ENCODE measurements at regions not wholly inside any gene's neighbourhood (a gene's known extent, or its start where the extent isn't known, plus 50 kb on each side); places are given as distances from the start of the nearest gene placed in this dataset.

DNA sequence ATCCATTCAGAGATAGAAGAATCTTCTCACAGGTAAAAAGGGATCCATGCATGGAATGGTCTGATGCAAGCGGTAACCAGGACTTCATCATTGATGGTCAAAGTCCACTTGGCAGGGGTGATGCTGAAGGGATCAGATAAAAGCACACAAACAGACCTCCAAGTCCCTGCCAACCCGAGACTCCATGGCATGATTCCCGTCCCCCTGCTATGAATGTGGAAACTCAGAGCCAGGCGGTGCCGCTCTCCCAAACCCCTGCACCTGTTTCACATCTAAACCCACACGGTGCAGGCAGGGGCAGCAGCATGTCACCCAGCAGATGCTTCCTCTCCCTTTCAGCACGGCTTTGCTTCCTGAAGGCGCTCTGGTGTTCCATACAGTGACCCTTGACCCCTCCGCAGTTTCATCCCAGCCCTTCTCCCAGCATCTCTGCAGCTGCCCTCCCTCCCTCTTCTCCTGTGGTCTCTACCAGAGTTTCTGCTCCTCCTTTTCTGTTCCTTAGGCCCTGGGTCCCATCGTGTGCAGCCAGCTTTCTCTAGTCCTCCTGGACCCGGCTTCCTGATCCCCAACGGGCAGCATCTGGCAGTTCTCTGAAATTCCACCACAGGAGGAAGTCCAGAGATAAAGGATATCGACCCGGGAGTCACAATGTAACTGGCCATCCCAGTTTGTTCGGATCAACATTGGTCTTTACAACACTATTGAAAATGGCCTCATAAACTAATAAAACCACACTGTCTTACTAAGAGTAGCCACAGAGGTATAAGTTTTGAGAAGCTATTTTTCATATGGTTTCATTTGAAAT lies 235.0 kb downstream of the TTLL2 start (continued):
- TF ChIP-seq FOXP4 (CRISPR knock-in tag; IDR thresholded peaks at IDR 0.05) (peak; percentile 67; the same call in 1 of the 2 replicates), TBL1XR1 (IDR thresholded peaks at IDR 0.05; ENCODE audit: borderline replicate concordance, low read length, partially characterized antibody) (peak; percentile 10), PHF20 (CRISPR knock-in tag; IDR thresholded peaks at IDR 0.05) (no peak), NFKB2 (CRISPR knock-in tag; IDR thresholded peaks at IDR 0.05; ENCODE audit: borderline replicate concordance) (0 out of 2 replicates have a peak, but pooled peaks have one; percentile 34), CERS6 (CRISPR knock-in tag; IDR thresholded peaks at IDR 0.05) (no peak), EEA1 (CRISPR knock-in tag; IDR thresholded peaks at IDR 0.05; ENCODE audit: borderline replicate concordance) (no peak), SIX1 (CRISPR knock-in tag; IDR thresholded peaks at IDR 0.05; ENCODE audit: borderline replicate concordance) (peak; percentile 35; the same call in 1 of the 2 replicates), XRCC5 (optimal IDR thresholded peaks at IDR 0.05; ENCODE audit: low read length) (peak; percentile 73), PBX3 (CRISPR knock-in tag; IDR thresholded peaks at IDR 0.05; ENCODE audit: borderline replicate concordance) (no peak), ZNF274 (CRISPR knock-in tag; IDR thresholded peaks at IDR 0.05) (no peak), SALL2 (CRISPR knock-in tag; IDR thresholded peaks at IDR 0.05) (peak; percentile 75), EP300 (IDR thresholded peaks at IDR 0.05; ENCODE audit: low read depth in 2 of 2, low read length in 2 of 2) (peak; percentile 62 to 85; a peak in 3 of 4 replicates), EP300 (CRISPR knock-in tag; IDR thresholded peaks at IDR 0.05; ENCODE audit: borderline replicate concordance) (peak; percentile 79), SOX13 (IDR thresholded peaks at IDR 0.05) (0 out of 2 replicates have a peak, but pooled peaks have one; percentile 54), SOX13 (CRISPR knock-in tag; conservative IDR thresholded peaks at IDR 0.05 in 1 of 2, IDR thresholded peaks at IDR 0.05 in 1 of 2) (peak in 1 of 2 experiments; percentile 62; a peak in 2 of 4 replicates), YY1 (IDR thresholded peaks at IDR 0.05; ENCODE audit: insufficient read depth, insufficient replicate concordance, low read depth, low read length) (no peak), WIZ (CRISPR knock-in tag; IDR thresholded peaks at IDR 0.05) (0 out of 2 replicates have a peak, but pooled peaks have one; percentile 27), MTA1 (CRISPR knock-in tag; IDR thresholded peaks at IDR 0.05; ENCODE audit: borderline replicate concordance) (peak; percentile 94), PHF21A (CRISPR knock-in tag; IDR thresholded peaks at IDR 0.05) (peak; percentile 46; the same call in 1 of the 2 replicates), CEBPG (CRISPR knock-in tag; IDR thresholded peaks at IDR 0.05) (peak; percentile 100), BORCS8-MEF2B (CRISPR knock-in tag; IDR thresholded peaks at IDR 0.05) (no peak), RFX1 (IDR thresholded peaks at IDR 0.05) (no peak)
- TF ChIP-seq, protein P1, sequence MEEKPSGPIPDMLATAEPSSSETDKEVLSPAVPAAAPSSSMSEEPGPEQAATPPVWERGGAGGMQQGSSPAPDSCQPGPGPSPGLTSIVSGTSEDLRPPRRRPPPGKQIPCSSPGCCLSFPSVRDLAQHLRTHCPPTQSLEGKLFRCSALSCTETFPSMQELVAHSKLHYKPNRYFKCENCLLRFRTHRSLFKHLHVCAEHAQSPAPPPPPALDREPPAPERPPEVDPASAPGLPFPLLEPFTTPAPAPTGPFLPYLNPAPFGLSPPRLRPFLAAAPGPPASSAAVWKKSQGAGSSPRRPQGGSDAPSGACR (CRISPR knock-in tag; IDR thresholded peaks at IDR 0.05): no peak; the same call in 1 of the 2 replicates
- TF ChIP-seq, protein P2, sequence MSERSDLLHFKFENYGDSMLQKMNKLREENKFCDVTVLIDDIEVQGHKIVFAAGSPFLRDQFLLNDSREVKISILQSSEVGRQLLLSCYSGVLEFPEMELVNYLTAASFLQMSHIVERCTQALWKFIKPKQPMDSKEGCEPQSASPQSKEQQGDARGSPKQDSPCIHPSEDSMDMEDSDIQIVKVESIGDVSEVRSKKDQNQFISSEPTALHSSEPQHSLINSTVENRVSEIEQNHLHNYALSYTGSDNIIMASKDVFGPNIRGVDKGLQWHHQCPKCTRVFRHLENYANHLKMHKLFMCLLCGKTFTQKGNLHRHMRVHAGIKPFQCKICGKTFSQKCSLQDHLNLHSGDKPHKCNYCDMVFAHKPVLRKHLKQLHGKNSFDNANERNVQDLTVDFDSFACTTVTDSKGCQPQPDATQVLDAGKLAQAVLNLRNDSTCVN (CRISPR knock-in tag; IDR thresholded peaks at IDR 0.05; ENCODE audit: borderline replicate concordance): peak; percentile 91
